ENCODE measurements at regions not wholly inside any gene's neighbourhood (a gene's known extent, or its start where the extent isn't known, plus 50 kb on each side); places are given as distances from the start of the nearest gene placed in this dataset.

DNA sequence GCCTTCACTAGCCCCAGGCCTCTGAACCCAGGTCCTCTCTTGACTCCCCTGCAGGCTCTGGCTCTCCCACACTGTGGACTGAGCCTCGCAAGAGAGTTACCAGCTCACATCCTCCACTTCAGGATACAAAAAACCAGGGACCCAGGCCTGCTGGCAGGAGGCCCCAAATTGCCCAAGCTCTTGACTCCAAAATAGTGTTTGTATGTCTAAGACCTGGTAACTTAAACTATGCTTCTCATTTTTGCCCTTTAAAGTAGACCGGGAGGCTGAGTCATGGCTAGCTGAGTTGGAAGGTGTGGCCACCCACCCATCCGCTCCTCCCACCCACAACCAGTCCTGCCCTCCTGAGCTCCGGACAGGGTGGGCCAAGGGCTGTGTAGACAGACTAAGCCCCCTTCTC lies 250.0 kb downstream of the SOX9 start:
- peak; percentile 44 for DNase-seq

DNA sequence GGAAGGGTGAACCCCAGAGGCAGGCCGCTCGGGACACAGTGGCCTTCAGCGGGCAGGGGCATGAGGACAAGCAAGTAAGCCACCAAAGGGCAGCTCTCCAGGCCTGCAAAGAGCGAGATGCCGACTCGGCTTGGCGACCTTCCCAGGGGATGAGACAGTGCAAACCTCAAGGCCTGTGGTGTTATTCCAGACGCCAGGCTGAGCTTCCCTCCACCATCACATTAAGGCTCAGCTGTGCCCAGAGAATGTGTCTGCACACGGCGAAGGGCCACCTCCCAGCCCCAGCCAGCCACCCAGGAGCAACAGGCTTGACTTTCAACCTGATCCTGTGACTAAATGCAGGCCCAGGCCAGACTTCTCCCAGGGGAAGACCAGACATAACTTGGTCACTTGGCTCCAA lies 251.4 kb downstream of the SOX9 start:
- DNase-seq, result peak; percentile 52

DNA sequence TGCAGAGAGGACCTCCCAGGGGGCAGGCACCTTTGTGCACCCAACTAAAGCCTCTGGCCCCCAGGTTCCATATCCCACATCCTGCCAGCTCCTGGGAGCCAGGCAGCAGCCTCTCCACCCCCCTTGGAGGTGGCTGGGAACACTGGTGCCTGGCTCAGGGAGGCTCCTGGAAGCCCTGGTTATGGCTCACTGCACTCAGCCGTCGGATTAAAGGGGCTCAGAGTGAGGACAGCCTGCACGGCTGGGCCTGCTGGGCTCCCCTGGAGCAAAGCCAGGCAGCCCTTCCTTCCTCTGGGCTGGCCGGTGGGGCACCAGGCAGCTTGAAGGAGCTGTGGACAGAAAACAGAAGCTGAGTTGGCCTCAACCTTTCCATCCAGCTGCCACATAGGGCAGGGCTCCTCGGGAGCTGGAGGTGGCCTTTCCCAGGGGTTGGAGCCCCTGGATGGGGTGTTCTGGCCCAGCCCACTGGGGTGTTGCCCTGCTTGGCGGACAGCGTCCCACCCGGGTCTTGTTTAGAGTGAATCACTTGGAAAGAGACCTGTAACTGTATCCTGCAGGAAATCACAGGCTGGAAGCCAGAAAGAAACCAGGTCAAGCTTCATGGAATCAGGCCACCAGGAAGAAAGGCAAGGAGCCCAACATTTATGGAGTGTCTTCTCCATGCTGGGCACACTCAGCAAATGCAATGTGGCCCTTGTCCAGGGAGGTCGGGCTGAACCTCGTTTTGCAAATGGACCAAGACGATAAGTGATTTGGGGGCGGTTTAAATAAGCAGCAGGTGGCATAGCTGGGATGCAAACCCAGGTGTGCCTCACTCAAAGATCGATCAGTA lies 253.3 kb downstream of the SOX9 start:
- no peak for DNase-seq

DNA sequence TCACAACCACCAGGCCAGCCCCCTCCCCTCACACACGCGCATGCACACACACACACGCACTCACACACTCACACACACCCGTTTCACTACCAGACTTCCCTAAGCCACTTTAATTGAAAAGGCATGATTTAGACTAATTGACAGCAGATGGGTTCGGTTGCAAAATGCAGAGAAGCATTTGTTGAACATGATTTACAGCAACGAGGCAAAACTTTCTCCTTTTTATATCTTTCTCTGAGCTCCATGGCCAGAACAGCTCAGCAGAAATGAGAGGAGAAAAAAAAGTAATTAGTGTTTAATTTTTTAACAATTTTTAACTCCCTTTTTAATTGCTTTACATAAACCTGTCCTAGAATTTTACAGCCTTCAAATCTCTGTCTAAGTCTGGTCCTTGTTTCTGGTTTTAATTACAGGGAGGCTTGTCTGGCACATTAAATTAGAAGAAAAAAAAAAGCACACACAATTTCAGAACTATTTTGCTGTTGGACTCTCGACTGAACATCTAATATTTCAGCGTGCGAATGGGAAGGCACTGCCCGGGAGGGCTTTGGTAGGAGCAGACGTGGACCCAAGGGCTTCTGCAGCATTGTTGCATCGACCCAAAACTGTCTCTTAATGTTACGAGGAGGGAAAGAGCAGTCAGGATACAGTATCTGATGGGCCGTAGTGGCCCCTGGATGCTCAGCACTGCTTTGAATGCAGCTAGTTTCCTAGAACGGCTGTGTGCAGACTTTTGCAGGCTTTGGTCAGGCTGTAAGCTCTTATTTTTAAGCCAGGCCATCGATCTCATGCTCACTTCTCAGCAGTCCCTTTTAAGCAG lies 255.9 kb downstream of the SOX9 start:
- peak; percentile 81 for DNase-seq

DNA sequence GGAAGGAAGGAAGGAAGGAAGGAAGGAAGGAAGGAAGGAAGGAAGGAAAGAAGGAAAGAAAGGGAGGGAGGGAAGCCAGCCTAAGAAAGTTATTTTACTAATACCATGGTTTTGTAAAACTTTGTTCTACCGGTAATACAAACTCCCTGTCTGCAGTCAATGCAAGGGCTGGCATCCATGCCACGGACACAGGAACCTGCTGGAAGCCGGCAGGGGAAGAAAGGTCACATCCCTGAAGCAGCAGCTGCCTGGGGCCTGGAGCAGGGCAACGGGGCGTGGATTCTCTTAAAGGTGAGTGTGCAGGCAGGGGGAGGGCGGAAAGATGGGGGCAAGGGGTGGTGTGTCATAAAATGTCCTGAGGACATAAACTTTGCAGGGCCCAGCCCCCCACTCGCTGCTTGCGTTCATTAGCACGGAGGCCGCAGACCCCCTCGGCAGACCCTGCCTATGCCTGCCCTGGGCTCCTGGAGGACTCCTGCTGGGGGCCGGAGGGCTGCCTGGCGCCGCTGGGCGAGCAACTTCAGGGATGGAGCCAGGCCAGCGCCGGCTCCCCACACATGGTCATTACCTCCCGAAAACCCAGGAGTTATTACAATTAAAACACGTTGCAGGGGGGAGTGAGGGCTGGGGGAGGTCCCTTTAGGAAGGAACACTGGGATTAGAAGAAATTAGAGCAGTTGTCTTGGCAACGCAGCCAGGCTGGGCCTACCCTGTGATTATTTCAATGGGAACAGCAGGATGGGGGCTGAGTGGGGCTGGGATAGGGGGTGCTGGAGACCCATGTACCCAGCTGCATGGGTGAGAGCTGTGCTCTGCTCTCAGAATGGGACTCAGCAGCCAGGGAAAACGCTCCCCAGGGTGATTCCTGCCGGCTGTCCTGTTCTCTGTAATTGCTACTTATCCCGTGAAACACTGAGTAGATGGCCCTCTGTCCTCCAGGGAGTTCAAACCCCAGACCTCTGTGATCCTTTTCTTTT lies 257.9 kb downstream of the SOX9 start:
- DNase-seq, result no peak

DNA sequence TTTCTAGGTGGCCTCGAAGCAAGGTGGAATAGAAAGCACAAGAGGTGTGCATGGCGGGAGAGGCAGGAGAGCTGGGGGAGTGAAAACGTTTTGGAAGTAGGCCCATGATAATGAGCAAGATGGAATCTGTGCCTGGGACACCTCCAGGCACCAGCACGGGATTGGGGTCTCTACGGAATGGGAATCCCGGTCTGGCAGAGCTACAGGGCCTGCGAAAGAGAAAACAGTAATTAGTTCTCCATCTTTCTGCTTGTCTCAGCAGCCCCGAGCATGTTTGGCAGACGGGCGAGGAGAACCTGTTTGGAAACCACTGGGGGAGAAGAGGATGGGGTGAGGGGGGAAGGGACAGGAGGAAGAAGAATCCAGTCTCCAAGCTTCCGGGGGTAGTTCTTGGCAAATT lies 258.7 kb downstream of the SOX9 start:
- no peak for DNase-seq

DNA sequence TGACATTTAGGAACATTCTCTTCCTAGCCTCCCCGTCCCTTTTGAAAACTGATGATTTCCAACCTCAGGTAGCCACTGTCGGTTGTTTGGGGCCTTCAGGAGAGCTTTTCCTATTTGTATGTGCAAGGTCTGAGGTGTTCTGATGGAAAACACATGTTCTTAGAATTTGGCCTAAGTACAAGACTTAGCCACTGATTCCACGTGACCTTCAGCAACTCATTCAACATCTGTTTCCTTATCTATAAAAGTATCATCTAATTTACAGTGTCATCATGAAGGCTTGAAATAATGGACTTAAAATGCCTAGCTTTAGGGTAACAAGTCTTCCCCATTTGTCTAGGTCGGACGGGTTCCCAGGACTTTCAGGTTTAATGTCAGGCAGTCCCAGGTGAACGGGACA lies 259.3 kb downstream of the SOX9 start:
- DNase-seq, result no peak

DNA sequence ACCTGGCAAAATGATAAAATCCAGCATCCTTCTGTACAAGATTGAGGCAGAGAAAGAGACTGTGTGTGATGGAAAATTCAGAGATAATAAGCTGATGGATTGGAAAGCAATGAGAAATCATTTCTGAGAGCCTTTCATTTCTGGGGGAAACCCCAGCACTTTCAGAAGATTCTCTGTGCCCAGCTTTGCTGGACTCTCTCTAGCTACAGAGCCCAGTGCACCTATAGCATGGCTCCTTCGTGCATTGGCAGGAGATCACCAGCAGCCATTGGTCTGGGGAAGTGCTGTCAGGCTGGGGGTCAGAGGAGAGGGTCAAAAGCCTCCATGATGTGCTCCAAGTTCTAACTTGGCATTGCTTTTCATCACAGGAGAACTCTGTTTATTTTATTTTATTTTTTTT lies 259.9 kb downstream of the SOX9 start:
- DNase-seq, result no peak

DNA sequence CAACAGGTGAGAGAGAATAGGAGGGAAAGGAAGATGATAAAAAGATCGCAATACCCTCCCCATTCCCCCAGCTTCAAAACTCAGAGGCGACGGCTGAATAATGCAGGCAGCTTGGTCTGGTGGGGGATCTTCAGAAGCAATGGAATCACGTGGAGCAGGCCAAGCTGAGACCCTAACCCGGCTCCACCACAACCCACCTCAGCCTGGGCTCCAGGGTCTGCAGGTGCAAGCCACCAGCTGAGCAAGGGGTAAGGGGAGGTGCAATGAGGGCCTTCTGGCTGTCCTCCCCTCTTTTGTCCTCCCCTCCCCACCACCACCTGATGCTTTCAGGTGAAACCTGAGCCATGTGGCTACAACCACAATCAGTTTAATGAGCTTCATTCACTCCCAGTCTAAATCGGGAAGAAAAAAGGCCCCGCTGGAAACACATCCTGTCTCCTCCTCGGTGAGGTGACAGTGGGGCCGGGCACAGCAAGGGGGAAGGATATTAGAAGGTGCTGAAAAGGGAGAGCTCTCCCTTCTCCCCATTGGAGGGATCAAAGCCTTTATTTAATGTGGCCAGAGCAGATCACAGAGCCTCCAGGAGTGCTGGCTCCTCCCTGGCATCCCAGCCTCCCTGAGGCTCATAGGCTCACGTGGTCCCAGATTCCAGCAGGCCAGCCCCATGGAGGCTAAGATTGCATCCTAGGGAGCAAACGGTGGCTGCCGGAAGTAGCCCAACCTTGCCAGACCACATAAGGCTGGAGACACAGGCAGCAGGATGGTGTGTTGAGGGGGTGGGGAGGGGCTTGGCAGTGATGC lies 261.0 kb downstream of the SOX9 start:
- no peak for DNase-seq

DNA sequence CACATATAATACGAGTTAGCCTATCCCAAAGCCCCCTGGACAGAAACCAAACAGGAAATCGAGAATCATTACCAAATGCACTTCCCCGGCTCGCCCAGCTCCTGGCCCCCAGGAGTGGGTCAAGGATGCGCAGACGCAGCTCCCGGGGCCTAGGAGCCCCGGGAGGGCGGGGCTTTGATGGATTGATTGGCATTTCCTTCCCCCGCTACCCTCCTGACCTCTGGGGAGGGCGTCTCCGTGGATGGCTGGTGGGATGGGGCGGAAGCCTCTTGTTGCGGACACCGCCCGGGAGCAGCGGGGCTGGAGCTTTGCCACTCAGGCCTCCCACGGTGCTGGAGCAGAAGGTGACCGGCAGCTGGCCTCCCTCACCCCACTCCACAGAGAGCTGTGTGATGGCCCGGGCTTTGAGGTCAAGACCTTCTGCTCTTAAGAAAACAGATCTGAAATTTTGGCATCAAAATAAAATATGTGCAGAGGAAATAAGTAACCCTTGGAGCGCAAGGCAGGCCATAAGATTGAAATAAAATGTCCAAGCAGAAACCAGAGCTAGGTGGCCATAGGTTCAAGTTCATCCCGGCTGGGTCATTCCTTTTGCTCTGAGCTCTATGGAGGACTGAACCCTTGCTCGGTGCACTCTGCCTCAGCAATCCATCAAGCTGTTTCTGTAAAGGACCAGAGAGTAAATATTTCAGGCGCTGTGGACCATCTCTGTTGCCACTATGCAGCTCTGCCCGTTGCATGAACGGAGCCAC lies 262.3 kb downstream of the SOX9 start:
- DNase-seq, result no peak

DNA sequence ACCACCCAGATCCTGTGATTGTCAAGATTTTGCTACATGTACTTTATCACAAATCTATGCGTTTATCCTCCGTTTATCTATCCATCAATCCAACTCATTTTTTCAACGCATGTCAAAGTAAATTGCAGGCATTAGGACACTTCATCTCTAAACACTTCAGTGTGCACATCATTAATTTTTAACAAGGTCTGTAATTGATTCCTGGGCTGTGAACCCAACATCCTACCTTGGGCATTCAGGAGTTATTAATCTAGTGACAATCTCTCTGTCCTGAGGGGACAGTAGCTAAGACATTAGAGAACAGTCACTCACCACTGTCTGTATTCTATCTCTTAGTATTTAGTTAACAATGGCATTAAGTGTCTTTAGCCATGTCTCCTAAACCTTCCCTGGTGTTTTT lies 264.7 kb downstream of the SOX9 start:
- DNase-seq, result no peak

DNA sequence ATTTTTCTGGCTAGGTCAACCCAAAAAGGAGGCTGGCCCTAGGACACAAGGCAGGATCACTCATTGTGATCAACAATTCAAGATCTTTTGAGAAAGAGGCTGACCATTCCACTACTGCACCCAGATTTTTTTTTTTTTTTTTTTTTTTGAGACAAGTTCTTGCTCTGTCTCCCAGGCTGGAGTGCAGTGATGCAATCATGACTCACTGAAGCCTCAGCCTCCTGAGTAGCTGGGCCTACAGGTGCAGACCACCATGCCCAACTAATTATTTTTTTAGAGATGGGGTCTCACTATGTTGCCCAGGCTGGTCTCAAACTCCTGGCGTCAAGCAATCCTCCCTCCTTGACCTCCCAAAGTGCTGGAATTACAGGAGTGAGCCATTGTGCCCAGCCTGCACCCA lies 265.4 kb downstream of the SOX9 start:
- DNase-seq, result peak; percentile 48

DNA sequence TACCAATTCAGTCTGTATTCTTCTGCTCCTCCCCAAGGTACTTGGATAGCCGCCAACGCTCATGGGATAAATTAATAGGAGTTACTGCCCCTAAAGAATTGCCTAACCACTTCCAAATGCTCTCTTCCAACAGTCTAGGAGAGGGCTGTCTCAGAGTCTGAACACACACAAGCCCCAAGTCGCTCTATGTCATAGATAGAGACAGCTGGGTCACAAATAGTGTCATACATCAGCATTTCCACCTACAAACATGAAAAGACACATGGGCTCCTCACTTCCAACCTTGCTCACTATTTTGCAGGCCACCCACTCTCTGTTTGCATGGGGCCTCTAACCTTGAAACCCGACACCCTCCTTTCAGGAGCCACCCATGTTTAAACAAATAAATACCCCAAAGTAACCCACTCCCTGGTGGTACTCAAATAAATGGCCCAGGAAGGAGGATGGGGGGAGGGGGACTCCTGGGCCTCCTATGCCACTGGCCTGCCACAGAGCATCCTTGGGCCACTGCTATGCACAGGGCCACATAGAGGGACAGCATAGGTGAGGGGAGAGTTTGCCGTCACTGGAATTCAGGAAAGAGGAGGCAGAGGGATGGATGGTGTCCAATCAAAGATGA lies 265.9 kb downstream of the SOX9 start:
- DNase-seq, result peak; percentile 58

DNA sequence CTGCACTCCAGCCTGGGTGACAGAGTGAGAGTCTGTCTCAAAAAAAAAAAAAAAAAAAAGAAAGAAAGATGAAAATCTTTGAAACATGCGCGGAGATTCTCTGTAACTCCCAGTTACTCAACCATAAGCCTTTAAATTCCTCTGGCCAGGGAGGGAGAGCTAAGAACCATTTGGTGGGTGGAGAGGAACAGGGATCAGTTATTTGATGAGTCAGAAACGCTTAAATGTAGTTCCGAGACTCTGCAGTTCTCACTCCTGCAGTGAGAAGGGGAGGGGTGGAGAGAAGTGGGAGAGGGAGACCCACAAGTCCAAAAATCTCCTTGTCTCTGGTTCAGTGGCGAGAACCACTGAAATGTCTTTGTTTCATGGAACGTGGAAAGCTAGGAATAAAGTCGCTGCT lies 266.7 kb downstream of the SOX9 start:
- DNase-seq, result peak; percentile 91

DNA sequence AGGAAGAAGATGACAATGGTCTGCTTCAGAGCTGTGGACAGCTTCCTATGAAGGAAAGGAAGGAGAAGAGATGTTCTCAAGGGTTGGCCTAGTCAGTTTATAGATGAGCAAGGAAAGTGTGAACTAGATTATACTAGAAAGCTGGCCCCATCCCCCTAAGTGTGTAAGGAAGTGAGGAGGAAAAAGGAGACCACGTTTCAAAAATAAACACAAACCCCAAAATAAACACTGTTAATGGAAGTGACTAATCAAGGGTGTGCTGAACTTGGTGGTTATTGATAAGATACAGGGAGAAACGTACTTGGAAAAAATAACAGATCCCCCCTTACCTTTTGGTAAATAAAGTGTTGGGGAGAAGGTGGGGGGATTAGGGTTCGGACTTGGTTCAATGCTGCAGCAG lies 267.1 kb downstream of the SOX9 start:
- no peak for DNase-seq

DNA sequence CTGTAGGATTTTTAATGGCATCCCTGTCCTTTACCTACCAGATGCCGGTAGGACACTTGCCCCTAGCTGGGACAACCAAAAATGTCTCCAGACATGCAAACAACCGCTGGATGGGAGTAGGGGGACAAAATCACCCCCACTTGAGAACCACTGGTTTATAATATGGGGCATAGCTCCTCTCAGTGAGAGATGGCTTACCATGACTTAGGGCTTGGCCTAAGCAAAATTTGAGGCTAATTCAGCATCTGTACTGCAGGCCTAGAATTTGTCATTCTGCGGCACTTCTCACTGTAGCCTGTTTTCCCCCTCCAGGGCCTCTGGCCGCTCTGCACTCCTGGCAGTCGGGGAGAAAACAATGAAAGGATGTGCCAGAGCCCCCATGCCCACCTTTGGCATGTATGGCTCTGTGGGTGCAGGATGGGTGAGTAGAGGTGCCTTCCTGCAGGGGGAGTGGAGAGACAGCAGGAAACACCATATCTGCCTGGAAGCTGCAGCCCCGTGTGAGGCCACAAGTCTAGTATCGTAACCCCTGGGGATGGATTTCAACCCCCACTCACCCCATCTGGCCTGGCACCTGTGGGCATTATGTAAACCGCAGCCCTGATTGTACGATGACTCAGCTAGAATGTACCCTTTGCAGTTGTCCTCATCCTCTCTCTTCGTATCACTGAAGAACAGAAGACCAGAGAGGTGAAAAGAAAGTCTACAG lies 268.1 kb downstream of the SOX9 start:
- DNase-seq, result no peak

DNA sequence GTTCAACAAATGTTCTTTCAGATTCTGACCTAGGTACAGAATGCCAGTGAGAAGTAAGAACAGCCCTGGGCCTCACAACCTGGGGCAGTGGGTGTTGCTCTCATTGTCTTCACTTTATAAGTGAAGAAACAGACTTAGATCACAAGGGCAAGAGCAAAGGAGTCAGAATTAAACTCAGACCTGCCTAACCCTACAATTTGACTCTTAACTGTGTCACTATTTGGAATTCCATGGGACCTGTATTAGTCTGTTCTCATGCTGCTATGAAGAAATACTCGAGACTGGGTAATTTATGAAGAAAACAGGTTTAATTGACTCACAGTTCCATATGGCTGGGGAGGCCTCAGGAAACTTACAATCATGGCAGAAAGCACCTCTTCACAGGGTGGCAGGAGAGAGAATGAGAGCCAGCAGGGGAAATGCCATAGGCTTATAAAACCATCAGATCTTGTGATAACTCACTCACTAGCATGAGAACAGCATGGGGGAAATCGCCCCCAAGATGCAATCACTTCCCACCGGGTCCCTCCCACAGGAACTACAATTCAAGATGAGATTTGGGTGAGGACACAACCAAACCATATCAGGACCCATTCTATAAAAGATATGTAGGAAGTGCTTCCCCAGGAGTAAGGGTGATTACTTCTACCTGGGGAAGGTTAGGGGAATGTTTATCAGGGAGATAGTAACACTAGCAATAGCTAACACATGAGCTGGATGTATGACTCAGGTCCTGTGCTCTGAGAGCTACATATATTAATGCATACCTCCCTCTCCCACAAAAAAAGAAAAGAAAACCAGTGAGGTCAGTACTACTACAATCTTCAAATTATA lies 270.1 kb downstream of the SOX9 start:
- peak; percentile 63 for DNase-seq

DNA sequence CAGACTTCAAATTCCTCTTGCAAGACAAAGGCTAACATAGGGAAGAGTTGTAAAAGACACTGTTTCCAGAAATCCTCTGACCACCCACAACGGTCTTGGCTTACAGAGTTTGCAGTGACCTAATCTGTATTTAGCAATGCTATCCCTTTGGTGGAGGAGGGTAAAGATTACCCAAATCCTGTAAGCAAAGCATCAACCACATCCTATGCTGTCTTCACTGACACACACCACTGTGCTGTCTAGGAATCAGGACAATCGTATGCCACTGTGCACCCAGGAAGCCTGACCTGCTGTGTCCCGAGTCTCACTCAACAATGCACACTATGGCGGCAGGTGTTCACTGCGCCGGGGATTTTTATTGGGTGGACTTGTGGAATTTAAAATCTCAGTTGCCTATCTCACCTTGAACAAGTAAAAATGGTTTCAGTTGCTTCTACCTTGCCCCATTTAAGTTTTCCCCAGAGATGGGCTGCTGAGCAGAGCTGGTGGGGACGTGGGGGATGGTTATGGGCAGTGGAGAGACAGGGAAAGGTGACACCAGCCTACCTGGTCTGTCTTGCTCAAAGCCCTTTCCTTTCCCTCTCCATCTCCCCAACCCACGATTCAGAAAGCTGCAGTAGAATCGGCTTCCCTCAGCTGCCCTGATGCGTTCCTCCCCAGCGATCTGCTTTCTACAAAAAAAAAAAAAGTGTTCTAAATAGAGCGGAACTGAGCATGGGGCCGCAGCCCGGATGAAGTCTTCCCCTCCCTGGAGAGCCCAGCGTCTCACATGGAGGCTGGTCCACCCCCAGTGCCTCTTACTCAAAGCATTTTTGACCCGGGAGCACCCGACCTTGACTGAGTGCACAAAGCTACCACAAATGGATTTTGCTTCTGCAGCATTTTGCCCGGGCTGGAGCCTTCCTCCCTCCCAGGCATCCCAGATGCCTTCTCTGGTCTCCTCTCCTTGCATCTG lies 271.5 kb downstream of the SOX9 start:
- peak; percentile 79 for DNase-seq

Data from fibroblast of skin of scalp (primary cell).